ENCODE measurements at regions not wholly inside any gene's neighbourhood (a gene's known extent, or its start where the extent isn't known, plus 50 kb on each side); places are given as distances from the start of the nearest gene placed in this dataset.
"Not testable (repeated sequence)": the region's sequence is repeated elsewhere in the genome, so short reads cannot be mapped to it uniquely, and the experiment has no call there.

DNA sequence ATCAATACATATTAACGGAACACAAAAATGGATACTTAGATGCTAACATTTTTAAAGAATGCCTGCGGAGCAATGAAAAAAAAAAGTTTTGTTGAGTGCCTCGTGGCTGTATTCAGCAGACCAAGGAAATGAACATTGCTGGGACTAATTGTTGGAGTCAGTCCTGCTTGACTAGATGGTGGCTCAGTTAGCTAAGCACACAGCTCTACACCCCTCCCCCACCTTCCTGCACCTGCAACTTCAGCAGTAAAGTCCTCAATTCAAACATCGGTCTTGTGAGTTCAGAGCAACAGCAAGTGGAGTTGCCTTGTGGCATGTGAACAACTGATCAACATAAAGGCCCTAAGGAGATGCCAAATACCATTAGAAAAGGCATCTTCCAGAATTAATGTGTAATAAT lies 326.0 kb upstream of the NPSR1 start:
- no peak for DNase-seq (ENCODE audit: low read depth in 2 of 2)

DNA sequence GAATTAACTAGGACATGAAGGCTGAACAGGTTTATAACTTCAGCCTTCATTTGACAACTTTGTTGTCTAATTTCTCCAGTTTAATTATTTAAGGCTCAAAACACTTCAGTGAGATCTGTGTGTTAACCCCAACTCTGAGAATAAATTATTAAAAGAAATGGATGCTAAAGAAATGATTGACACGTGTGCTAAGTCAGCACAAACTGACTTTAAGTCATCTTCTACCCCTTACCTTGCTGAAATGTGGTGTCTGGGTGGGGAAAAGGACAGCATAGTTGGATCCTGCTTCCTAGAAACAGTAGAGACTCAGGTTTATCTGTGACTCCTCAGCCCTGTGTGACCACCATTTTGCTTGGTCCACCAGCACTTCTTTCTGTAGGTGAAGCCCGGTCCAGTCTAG lies 324.8 kb upstream of the NPSR1 start:
- no peak for DNase-seq (ENCODE audit: low read depth in 2 of 2)

DNA sequence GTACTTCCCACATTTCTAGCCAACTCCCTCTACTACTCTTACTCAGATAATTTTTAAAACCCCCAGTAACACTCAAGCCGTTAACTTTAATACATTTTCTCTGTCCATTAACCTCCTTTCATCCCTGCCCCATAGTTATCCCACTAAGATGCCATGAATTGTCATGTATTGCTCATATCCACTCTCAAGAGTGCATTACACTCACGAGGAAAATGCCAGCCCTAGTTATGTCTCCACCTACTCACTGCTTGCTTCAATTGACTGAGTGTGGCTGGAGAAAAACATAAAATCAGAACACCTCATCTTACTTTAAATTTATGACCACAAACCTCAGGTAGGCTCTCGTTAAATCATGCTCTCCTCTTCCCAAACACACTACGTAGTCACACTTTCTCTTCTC lies 324.1 kb upstream of the NPSR1 start:
- no peak for DNase-seq (ENCODE audit: low read depth in 2 of 2)

DNA sequence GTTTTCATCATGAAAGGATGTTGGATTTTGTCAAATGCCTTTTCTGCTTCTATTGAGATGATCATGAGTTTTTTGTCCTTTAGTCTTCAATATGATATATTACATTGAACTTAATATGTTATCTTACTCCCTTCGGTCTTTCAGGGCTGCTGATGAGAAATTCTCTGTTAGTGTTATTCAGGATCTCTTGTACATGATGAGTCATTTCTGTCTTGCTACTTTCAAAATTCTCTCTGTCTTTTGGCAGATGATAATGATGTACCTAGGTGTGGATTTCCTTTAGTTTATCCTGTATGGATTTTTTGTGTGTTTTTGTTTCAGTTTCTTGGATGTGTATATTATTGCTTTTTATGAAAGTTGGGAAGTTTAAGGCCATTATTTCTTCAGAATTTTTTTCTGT lies 320.9 kb upstream of the NPSR1 start:
- no peak for DNase-seq (ENCODE audit: low read depth in 2 of 2)

DNA sequence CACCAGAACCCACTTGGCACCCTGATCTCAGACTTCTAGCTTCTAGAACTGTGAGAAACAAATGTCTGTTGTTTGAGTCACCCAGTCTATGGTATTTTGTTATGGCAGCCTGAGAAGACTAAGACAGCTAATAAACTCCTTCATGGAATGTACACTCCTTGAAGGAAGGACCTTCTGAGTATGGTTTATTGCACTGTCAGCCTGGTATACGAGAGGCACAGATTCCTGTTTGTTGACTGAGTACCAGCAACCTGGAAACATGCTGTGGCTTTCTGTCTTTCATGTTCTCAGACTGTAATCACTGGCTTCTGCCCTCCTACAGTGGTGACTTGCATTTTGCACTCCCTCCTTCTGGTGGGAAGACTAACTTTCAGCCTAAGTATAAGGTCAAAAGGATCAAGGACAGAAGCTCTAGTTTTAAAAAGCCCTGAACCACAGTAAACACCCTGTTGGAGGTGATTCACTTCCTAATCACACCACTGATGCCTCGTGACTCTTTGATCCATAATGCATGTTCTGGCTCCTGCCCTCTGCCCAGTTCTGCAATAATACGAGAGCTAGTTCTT lies 319.0 kb upstream of the NPSR1 start:
- DNase-seq (ENCODE audit: low read depth in 2 of 2) = no peak

DNA sequence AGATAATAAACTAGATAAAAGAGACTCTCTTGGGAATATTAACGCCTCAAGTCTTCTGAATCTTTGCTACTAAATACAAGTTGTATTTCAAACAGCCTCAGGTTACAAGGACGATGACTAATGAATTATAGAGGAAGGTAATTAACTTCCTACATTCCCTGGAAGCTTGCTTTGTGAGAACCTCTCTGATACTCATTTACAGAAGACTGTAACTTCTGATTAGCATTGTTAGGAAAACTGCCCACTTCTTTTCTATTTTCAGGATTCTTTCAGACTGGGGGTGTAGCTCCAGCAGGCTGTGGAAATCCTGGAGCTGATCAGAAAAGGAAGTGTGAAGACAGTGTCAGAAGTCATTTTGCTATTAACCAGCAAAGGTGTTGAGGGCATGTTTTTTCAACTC lies 316.7 kb upstream of the NPSR1 start:
- no peak for DNase-seq (ENCODE audit: low read depth in 2 of 2)

DNA sequence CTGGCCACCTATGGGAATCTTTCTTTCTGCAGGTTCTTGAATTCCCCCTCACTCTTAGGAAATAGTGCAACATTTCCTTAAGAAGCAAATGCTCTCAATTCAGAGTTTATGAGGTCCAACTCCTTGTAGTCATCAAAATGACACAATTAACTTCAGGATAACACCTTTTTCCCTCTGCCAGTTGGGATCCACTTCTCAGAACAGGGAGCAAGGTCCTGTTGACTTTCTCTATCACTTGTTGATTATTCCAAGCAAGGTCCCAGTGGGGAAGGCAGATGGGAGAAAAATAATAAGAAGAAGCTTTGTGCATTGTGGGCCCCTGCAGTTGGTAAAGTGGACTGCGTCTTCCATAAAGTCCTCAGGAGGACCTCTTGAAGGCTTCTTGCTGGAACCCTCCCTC lies 315.6 kb upstream of the NPSR1 start:
- DNase-seq (ENCODE audit: low read depth in 2 of 2) = no peak

DNA sequence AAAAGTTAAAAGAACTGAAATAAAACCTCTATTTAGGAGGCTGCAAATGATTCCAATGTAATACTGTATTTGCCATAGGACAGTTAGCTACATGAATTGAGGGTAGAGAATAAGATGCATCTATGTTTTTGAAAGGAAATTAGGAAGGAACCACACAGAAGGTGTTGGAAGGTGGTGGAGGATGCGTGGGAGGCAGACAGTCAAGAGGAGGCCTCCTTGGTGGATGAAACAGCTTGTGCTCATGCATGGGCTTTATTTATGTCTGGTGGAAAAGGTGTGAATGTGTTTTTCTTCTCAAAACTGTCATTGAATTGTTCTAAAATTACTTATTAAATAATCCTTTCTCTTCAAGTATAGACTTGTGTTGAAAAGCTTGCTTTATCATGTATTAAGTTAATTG lies 314.4 kb upstream of the NPSR1 start:
- no peak for DNase-seq (ENCODE audit: low read depth in 2 of 2)

DNA sequence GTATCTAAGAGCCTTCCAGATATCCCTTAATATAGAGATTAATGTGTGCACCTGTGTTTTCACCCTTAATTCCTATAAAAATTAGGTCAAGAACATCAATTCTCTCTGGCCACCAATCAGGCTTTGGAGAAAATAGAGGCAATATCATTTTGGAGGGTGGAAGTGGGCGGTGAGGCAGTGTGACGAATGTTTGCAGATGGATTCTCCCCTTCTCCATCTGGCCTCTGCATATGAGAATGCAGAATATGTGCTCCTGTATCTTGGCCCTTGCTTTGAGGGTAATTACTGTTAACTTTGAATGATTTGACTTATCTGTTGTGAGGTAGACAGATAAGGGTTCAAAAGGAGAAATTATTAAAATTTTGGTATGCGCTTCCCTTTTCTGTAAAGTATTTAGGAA lies 304.0 kb upstream of the NPSR1 start:
- DNase-seq (ENCODE audit: low read depth in 2 of 2) = no peak

DNA sequence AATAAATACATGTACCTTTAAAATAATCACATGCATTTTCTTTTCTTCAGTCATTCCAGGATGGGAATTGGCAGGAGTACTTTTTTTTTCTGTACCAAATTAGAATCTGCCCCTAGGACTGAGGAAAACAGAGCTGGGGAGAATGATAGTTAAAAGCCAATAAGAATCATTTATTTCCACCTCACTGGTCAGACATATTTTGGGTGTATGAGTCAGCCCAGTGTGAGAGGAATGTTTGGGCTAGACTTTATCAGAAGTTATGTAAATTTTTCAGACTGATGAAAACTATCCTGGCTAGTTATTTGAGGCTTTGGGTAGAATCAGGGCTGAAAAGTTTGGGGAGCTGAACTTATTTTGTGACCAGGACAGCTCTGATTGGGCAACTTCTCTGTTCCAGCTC lies 303.1 kb upstream of the NPSR1 start:
- no peak for DNase-seq (ENCODE audit: low read depth in 2 of 2)

DNA sequence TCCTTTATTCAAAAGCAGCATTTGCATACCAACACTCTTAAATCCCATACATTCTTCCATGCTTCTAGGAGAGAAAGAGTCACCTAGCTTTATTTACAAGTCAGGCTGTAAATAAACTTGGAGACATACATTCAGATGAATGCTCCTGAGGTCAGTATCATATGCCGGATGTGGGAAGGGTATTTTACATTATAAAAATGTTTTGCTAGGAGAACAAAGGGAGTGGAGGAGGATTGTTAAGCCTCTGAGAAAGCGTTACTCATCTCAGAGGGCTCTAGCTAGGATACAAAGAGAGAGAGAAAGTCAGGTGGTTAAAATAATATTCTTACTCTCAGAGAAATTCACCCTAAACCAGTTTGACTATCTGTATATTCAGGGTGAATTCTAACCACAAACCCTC lies 300.9 kb upstream of the NPSR1 start:
- DNase-seq (ENCODE audit: low read depth in 2 of 2) = no peak

DNA sequence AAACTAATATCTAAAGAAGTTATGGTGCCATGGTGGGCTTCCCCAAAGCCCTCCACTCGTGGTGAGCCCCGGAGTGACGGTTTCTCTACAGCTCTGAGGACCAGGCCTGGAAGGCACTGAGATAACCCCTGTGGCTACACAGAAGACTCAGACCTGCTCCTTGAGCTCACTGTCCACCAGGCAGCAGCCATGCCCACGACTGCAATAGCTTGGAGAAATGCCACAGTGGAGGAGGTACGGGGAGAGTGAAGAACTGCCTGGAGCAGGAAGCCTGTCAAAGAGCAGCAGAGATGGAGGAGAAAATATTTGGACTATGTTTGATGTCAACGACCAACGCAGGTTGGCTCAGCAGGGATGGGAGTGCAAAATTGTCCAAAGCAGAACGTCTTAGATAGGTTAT lies 300.1 kb upstream of the NPSR1 start:
- DNase-seq (ENCODE audit: low read depth in 2 of 2) = no peak

DNA sequence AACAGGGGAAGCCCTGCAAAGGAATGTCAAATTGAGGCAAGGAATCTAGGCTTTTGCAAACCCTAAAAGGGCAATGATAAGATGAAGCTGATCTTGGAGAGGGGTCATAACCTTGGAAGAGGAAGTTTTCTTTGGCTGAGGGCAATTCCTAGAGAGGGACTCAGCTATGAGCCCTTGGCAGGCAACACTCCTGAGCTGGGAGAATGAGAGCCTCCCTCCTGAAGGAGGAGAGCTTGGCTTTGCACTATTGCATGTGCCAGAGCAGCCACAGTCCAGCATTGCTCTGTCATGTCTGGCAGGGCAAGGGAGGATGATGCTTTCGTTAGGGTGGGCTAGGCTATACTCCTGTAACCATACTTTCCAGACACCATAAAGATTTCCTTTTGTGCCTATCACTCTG lies 299.4 kb upstream of the NPSR1 start:
- not testable (repeated sequence) for DNase-seq (ENCODE audit: low read depth in 2 of 2)

DNA sequence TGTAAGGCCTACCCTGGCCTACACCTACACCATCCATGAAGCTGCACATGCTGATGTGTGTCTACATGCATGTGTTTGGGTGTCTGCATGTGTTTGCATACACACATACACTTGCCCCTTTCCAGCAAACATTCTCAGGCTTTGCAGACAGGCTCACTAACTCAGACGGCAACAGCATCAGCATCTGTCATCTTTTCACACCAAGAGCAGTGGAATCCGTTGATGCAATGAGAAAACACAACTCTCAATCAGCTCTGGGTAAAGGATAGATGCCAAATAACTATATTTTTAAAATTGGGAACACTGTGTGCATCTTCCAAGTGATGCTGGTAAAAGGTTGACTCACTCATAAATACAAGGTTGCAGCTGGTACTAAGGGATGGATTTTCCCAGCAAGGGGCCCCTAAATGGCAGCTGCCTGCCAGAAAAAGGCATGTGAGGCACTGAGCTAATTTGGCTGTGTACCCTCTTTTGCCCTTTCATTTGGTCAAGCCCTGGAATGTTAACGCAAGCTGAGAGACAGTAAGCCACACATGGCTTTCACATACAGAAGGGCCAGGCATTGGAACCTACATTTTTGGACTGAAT lies 296.3 kb upstream of the NPSR1 start:
- DNase-seq (ENCODE audit: low read depth in 2 of 2) = no peak

DNA sequence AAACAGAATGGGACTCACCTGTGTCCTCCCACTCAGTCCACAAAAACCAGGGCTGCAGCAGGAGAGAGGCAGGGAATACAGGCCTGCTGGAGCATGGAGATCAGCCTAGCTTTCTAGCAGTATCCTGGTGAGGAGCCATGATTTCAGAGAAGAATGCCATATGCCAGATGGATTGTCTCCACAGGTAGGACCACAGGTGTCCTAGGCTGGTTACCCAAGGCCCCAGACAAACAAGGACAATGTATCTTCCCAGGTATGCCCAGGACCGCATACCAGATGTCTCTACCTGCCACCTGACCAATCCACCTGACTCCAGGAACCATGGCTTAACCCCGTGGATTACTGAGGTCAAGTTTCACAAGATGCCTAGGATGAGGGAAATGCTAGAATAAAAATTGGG lies 295.4 kb upstream of the NPSR1 start:
- no peak for DNase-seq (ENCODE audit: low read depth in 2 of 2)

DNA sequence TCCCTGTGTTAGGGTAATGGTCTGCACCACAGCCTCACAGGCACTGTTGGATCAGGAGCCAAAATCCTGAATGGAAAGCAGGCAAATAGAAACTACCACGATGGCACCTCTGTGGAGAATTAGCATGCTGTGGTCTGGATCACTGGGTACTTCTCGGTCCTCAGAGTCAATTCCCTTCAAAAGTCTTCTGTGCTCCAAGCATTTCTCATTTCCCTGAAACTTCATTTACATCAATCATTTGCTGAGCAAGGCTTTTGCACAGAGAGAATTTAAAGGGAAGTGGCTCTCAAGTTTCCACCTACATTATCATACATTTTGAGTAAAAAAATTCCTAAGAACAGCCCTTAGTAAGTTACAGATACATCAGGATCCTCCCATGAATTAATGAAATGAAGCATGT lies 293.9 kb upstream of the NPSR1 start:
- no peak for DNase-seq (ENCODE audit: low read depth in 2 of 2)

DNA sequence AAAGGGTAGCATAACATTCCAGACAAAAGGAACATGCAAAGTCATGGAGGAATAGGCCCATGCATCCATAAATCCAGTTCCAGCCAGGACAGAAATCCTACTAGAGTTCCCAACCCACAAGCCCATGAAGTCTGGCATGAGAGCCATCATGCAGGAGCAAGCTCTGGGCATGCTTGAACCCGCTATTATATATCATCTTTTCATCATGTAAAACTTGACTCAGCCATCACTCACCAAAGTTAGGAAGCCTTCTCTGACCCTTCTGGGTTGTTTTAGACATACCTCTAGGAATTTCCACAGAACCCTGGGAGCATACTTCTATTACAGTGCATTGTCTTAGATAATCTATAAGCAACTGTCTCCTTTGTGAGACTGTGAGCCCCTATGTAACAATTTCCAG lies 293.0 kb upstream of the NPSR1 start:
- DNase-seq (ENCODE audit: low read depth in 2 of 2) = no peak

DNA sequence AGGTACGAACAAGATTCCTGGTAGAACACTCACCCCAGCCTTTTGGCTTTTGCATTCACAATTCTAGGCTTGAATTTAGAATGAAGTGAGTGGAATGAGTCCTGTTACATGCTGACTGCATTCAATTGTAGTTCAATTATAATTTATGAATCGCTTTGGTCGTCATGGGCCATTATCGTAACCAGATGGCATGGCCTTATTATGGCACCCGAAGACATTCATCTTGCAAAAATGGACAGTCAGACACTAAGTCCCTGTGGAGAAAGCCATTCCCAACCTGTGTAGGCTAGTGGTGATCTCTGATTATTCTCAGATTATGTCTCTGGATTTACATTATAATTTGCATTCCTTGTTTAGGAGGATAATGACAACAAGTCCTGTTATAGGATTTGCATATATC lies 292.4 kb upstream of the NPSR1 start:
- DNase-seq (ENCODE audit: low read depth in 2 of 2) = no peak

DNA sequence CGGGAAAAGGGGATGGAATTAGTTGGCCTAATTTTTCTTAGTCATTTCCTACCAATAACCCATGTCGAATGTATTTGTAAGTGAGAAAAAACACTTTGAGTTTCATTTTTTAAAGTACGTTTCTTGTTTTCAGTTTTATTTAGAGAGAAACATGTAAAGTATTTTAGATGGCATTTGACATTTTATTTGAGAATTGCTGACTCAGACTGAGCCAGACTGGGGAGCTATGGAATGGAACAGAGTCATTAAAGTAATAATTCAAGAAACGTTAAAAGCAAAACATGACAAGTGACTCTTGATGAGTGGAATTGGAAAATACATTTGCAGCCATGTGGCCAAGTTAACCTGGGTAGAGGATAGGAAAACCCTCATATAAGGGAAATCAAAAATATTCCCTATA lies 286.1 kb upstream of the NPSR1 start:
- no peak for DNase-seq (ENCODE audit: low read depth in 2 of 2)

DNA sequence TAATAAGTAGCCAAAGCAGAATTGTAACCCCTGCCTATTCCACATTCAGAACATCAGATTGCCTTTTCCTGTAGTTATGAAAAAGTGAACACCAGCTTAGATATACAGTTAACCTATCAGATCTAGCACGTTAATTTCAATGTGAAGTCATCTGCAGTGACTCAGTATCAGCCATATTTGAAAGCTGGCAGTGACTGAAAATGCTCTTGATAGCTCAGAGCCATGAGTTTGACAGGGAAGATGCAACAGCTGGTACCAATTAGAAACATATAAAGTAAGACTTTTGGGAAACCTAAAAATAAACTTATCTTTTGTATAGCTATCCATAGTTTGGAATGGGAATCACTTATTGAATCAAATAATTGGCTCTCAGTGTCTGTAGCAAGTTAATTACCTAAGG lies 284.1 kb upstream of the NPSR1 start:
- DNase-seq (ENCODE audit: low read depth in 2 of 2) = no peak

DNA sequence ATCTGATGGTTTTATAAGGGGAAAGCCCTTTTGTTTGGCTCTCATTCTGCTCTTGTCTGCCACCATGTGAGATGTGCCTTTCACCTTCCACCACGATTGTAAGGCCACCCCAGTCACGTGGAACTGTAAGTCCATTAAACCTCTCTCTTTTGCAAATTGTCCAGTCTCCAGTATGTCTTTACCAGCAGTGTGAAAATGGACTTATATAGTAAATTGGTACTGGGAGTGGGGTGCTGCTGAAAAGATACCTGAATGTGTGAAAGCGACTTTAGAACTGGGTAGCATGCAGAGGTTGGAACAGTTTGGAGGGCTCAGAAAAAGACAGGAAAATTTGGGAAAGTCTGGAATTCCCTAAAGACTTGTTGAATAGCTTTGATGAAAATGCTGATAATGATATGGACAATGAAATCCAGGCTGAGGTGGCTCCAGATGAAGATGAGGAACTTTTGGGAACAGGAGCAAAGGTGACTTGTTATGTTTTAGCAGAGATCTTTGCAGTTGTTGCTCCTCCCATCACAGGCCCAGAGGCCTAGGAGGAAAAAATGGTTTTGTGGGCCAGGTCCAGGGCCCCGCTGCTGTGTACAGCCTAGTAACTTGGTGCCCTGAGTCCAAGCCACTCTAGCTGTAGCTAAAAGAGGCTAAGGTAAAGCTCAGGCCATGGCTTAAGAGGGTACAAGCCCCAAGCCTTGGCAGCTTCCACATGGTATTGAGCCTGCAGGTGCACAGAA lies 275.7 kb upstream of the NPSR1 start:
- DNase-seq (ENCODE audit: low read depth in 2 of 2) = no peak

DNA sequence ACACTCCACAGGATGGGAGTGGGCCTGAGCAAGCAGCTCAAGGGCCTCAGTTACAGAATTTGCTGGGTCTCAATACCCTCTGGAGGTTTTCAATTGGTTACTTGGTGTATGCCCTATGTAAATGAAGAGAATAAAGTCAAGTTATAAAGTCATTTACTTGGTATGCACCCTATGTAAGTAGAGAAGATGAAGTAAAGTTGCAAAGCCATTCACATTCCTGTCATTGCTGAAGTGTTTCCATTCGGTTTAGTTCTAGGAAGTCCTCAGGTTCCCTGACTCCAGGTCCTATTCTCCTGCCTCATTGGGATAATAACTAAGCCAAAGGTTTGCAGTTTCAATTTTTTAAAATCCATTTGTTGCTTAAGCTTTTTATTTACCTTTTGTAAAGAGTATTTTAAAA lies 272.6 kb upstream of the NPSR1 start:
- no peak for DNase-seq (ENCODE audit: low read depth in 2 of 2)

DNA sequence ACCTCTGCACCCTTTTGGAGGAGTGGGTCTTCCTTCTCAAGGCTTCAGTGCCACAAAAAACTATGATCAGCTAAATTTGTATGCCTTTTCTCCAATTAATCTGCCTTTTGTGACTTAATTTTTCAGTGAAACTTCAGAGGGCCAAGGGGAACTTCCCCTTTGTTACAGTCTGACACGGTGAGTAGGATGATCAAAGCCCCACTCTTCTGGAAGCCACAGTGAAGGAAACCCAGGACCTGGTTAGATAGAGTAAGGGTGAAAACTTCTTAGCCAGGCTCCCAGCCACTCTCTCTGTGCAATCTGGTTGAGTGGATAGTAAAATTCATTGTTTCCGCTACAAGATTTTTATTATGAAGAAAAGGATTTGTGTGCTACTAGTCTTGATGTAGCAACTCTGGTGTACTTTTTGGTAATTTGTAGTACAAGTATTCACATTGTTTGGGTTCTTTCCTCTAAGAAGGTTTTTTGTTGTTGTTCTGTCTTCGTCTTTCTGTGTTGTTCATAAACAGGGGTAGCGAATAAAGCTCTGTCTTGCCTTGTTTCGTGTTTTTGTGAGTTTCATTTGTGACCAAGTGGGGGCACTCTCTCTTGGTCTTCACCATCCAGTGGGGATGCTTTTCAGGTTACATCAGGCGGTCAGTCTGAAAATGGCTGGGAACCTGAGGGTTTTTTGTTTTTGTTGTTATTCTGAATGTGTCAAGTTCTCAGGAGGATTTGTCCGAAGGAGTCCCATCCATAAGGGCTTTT lies 268.5 kb upstream of the NPSR1 start:
- no peak for DNase-seq (ENCODE audit: low read depth in 2 of 2)

Measured in stimulated activated CD8-positive, alpha-beta memory T cell treated with anti-CD3 and anti-CD28 coated beads, Interleukin-2, amount 100 ng/mL, for 48 hours (primary cell).